ENCODE measurements at regions not wholly inside any gene's neighbourhood (a gene's known extent, or its start where the extent isn't known, plus 50 kb on each side); places are given as distances from the start of the nearest gene placed in this dataset.

DNA sequence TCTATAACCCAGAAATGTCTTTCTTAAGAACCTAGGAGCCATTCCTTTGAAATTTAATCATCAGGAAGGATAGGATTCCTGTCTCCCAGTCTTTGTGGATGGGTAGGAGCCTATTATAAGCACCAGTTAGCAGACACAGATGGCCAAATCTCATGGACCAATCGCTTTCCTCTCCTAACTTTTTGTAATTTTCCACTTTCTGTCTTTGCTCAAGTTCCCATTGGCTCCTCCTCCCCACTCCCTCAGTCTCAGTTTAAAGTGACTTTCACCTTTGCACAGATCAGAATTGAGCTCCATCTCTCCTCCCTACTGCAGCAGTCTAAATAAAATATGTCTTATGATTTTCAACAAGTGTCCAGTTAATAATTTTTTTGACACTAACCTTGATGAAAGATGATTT, 192.3 kb downstream of the HS3ST3A1 start:
- Histone ChIP-seq H3K27me3 (ENCODE audit: control insufficient read depth in 2 of 2, insufficient read depth in 2 of 2, low read length in 2 of 2) (no peaks in the 10 kb centered on the region), H3K36me3 (ENCODE audit: control insufficient read depth in 2 of 2, extremely low read depth in 1 of 2, insufficient read depth in 2 of 2, low read length in 2 of 2) (no peaks in the 10 kb centered on the region), H4K20me1 (replicated peaks; ENCODE audit: control insufficient read depth, extremely low read depth, insufficient read depth, low read length) (no peaks in the 10 kb centered on the region), H3K4me3 (replicated peaks in 1 of 3; ENCODE audit: insufficient read depth in 1 of 3, low read depth in 1 of 3, low read length in 3 of 3) (no peak overlapping the region), H2AFZ (ENCODE audit: low read depth, low read length) (no peak overlapping the region), H3K27ac (ENCODE audit: insufficient read depth, low read depth, low read length) (no peak overlapping the region), H3K9me3 (replicated peaks; ENCODE audit: control insufficient read depth, insufficient read depth, low read length) (peaks cover 5% of the 10 kb centered on the region), H3K79me2 (ENCODE audit: control insufficient read depth, insufficient read depth, low read length) (no peaks in the 10 kb centered on the region), H3K9me1 (replicated peaks; ENCODE audit: control insufficient read depth, extremely low read depth, insufficient read depth, low read length) (no peaks in the 10 kb centered on the region), H3K9ac (replicated peaks; ENCODE audit: extremely low read depth, insufficient read depth, low read length) (no peak overlapping the region), H3K4me1 (ENCODE audit: control insufficient read depth, extremely low read depth, insufficient read depth, low read length) (no peaks in the 10 kb centered on the region), H3K4me2 (ENCODE audit: insufficient read depth, low read length) (no peak overlapping the region)
- intact Hi-C loops (cut with micrococcal nuclease) (no loop called here), dilution Hi-C loops (cut with MboI; ENCODE audit: extremely low pct_ligation_motif_present, low sequenced_read_pairs) (no loop called here)
- no TSS peak for BruUV-seq (replicated peaks)
- FAIRE-seq (no peak), DNase-seq (ENCODE audit: low read depth, low spot score) (no peak)
- TF ChIP-seq, protein P1, sequence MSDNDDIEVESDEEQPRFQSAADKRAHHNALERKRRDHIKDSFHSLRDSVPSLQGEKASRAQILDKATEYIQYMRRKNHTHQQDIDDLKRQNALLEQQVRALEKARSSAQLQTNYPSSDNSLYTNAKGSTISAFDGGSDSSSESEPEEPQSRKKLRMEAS (IDR thresholded peaks at IDR 0.05; ENCODE audit: insufficient read depth, insufficient read length), result no peak
- TF ChIP-seq GATA2 (IDR thresholded peaks at IDR 0.05; ENCODE audit: insufficient read depth, insufficient read length, low read depth, low read length) (no peak), JUN (IDR thresholded peaks at IDR 0.05; ENCODE audit: borderline replicate concordance, insufficient read depth, insufficient read length, low read depth) (no peak), MYC (IDR thresholded peaks at IDR 0.05; ENCODE audit: low read depth, low read length) (no peak), EZH2 (IDR thresholded peaks at IDR 0.05; ENCODE audit: borderline replicate concordance, low read depth, low read length, severe bottlenecking) (no peak), POLR2AphosphoS5 (IDR thresholded peaks at IDR 0.05; ENCODE audit: insufficient read depth, low read depth, low read length) (no peak), FOS (IDR thresholded peaks at IDR 0.05; ENCODE audit: borderline replicate concordance, insufficient read depth, low read length) (no peak), POLR2A (IDR thresholded peaks at IDR 0.05; ENCODE audit: low read depth, low read length) (no peak)
- TF ChIP-seq, protein P2, sequence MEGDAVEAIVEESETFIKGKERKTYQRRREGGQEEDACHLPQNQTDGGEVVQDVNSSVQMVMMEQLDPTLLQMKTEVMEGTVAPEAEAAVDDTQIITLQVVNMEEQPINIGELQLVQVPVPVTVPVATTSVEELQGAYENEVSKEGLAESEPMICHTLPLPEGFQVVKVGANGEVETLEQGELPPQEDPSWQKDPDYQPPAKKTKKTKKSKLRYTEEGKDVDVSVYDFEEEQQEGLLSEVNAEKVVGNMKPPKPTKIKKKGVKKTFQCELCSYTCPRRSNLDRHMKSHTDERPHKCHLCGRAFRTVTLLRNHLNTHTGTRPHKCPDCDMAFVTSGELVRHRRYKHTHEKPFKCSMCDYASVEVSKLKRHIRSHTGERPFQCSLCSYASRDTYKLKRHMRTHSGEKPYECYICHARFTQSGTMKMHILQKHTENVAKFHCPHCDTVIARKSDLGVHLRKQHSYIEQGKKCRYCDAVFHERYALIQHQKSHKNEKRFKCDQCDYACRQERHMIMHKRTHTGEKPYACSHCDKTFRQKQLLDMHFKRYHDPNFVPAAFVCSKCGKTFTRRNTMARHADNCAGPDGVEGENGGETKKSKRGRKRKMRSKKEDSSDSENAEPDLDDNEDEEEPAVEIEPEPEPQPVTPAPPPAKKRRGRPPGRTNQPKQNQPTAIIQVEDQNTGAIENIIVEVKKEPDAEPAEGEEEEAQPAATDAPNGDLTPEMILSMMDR (IDR thresholded peaks at IDR 0.05; ENCODE audit: extremely low read depth in 1 of 2, insufficient read depth in 1 of 2, low read depth in 1 of 2, low read length in 2 of 2), result no peak
- POLR2A ChIA-PET, result no interaction called here
- CTCF ChIA-PET, result no interaction called here

Data from endothelial cell of umbilical vein (primary cell).